Fibroblast of lung (primary cell): ENCODE measurements at regions not wholly inside any gene's neighbourhood (a gene's known extent, or its start where the extent isn't known, plus 50 kb on each side); places are given as distances from the start of the nearest gene placed in this dataset.

ENCODE experiments used
- DNase-seq, 2 donors: peaks; one replicate each; pipeline versions ENCODE4 v3.0.0 to v3.0.0-alpha.2; 2010; ENCODE audit warnings: low read depth in 2 of 2
- H2AFZ ChIP-seq: 2 replicates; pipeline ENCODE4 v1.5.1; 2012; ENCODE audit warnings: low read length, control low read depth, inconsistent platforms
- H3K27ac ChIP-seq: 2 replicates; pipeline ENCODE4 v1.5.1; 2011; ENCODE audit warnings: low read length, control low read depth; ENCODE audit not compliant: insufficient read depth
- H3K27me3 ChIP-seq: 2 replicates; pipeline ENCODE4 v1.5.1; 2011; ENCODE audit warnings: mild to moderate bottlenecking, low read length; ENCODE audit not compliant: control insufficient read depth, insufficient read depth
- H3K36me3 ChIP-seq: 2 replicates; pipeline ENCODE4 v1.5.1; 2011; ENCODE audit warnings: low read length; ENCODE audit not compliant: control insufficient read depth, insufficient read depth
- H3K4me1 ChIP-seq: 2 replicates; pipeline ENCODE4 v1.5.1; 2011; ENCODE audit warnings: low read length; ENCODE audit not compliant: control insufficient read depth, insufficient read depth; ENCODE audit errors: extremely low read depth
- H3K4me2 ChIP-seq: 2 replicates; pipeline ENCODE4 v1.5.1; 2011; ENCODE audit warnings: low read length, control low read depth; ENCODE audit not compliant: insufficient read depth; ENCODE audit errors: extremely low read depth
- H3K4me3 ChIP-seq, 4 experiments: fragments of 200-600 bp in 1 of 4; sonication (generic) in 1 of 4; replicated peaks in 1 of 4; 2 replicates each; pipeline ENCODE4 v1.5.1; 2011 to 2016; ENCODE audit warnings: low read length in 4 of 4, low read depth in 3 of 4, mild to moderate bottlenecking in 3 of 4, control low read depth in 2 of 4, inconsistent platforms in 1 of 4, mixed read lengths in 1 of 4; ENCODE audit not compliant: insufficient read depth in 1 of 4; ENCODE audit errors: control extremely low read depth in 1 of 4
- H3K79me2 ChIP-seq: 2 replicates; pipeline ENCODE4 v1.5.1; 2012; ENCODE audit warnings: mild to moderate bottlenecking, low read length, inconsistent platforms; ENCODE audit not compliant: control insufficient read depth, insufficient read depth
- H3K9ac ChIP-seq: 2 replicates; pipeline ENCODE4 v1.5.1; 2011; ENCODE audit warnings: mild to moderate bottlenecking, low read length, control low read depth; ENCODE audit not compliant: insufficient read depth
- H3K9me3 ChIP-seq: 2 replicates; pipeline ENCODE4 v1.5.1; 2012; ENCODE audit warnings: low read depth, low read length; ENCODE audit not compliant: control insufficient read depth, insufficient read depth
- H4K20me1 ChIP-seq: 2 replicates; pipeline ENCODE4 v1.5.1; 2011; ENCODE audit warnings: low read length; ENCODE audit not compliant: control insufficient read depth, insufficient read depth; ENCODE audit errors: extremely low read depth
- EZH2 ChIP-seq: IDR thresholded peaks from 2 replicates; pipeline ENCODE4 v1.5.1; 2012; ENCODE audit warnings: low read length, control low read depth, mild to moderate bottlenecking; ENCODE audit errors: missing control alignments
- TF ChIP-seq, protein P1 (sequence below), 2 donors: IDR thresholded peaks in 1 of 2; conservative IDR thresholded peaks in 1 of 2; 1 replicate in 1 of 2; 2 replicates in 1 of 2; pipeline ENCODE4 v1.5.1; 2011 to 2012; ENCODE audit warnings: low read length in 2 of 2, control low read depth in 1 of 2, inconsistent platforms in 1 of 2, low read depth in 1 of 2, mild to moderate bottlenecking in 1 of 2

- Histone ChIP-seq H3K36me3 (no peaks in the 10 kb centered on the region), H3K4me3 (no peak overlapping the region), H3K4me2 (no peak overlapping the region), H3K27me3 (no peaks in the 10 kb centered on the region), H2AFZ (no peak overlapping the region), H3K9me3 (no peaks in the 10 kb centered on the region), H4K20me1 (no peaks in the 10 kb centered on the region), H3K4me1 (no peaks in the 10 kb centered on the region), H3K9ac (no peak overlapping the region), H3K79me2 (no peaks in the 10 kb centered on the region), H3K27ac (no peak overlapping the region)
- no peak for TF ChIP-seq EZH2
- DNase-seq: no peak
Observed at GRCh38 chr20:10962937-10963336, 289.1 kb upstream of the JAG1 start.

DNA sequence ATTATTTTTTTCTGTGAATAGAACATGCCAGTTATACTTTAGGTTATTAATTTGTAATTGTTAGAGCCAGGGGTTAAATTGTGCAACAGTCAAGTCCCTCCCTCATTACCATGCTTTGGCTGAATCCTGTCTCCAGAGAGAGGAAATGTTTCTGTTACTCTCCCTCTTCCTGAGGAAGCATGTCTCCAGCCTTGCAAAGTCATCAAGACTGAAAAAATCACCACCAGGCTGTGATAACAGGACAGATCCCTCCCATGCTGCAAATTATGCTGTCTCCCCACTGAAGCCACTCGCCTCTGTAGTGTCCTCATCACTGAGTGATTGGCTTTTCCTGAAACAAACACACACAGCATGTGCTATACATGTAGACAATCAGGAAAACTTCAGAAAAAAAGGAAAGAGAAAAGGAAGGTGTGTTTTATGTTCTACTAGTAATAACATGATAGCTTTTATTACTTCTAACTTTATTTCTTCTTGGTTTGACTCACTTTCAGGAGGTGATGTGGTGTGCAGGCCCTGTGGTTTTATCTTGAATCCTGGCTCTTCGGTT lies 290.0 kb upstream of the JAG1 start:
- Histone ChIP-seq H3K9me3 (no peaks in the 10 kb centered on the region), H3K4me1 (no peaks in the 10 kb centered on the region), H2AFZ (no peak overlapping the region), H3K4me3 (no peak overlapping the region), H4K20me1 (no peaks in the 10 kb centered on the region), H3K79me2 (no peaks in the 10 kb centered on the region), H3K36me3 (no peaks in the 10 kb centered on the region), H3K27me3 (no peaks in the 10 kb centered on the region), H3K4me2 (no peak overlapping the region), H3K9ac (no peak overlapping the region), H3K27ac (no peak overlapping the region)
- no peak for DNase-seq
- TF ChIP-seq, protein P1, sequence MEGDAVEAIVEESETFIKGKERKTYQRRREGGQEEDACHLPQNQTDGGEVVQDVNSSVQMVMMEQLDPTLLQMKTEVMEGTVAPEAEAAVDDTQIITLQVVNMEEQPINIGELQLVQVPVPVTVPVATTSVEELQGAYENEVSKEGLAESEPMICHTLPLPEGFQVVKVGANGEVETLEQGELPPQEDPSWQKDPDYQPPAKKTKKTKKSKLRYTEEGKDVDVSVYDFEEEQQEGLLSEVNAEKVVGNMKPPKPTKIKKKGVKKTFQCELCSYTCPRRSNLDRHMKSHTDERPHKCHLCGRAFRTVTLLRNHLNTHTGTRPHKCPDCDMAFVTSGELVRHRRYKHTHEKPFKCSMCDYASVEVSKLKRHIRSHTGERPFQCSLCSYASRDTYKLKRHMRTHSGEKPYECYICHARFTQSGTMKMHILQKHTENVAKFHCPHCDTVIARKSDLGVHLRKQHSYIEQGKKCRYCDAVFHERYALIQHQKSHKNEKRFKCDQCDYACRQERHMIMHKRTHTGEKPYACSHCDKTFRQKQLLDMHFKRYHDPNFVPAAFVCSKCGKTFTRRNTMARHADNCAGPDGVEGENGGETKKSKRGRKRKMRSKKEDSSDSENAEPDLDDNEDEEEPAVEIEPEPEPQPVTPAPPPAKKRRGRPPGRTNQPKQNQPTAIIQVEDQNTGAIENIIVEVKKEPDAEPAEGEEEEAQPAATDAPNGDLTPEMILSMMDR (conservative IDR thresholded peaks at IDR 0.05 in 1 of 2, IDR thresholded peaks at IDR 0.05 in 1 of 2; ENCODE audit: low read depth in 1 of 2, low read length in 2 of 2): no peak
- TF ChIP-seq EZH2: no peak

DNA sequence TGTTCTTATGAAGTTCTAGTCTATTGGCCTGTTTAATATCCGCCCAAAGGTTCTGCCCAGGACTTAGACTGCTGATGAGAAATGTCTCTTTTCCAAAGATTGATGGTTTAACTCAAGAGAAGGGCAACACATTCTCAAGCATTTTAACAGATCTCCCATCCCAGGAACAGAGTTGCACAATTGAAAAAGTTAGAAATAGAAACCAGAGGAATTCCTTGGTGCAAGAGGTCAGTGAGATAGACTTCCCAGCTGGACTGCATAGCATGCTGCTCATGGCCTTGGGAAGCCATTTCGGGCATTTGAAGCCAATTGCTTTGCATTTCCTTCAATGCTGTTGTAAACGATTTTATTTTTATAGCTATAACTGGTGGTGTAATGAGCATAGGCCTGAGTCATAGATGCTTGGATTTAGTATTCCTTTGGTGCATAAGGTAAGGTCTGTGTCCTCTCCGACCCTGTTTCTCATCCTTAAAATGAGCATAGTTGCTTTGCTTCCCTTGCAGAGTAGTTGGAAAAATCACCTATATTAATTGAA lies 292.2 kb upstream of the JAG1 start:
- peak; percentile 19 to 70 for DNase-seq
- Histone ChIP-seq H3K36me3 (no peaks in the 10 kb centered on the region), H3K9ac (no peak overlapping the region), H4K20me1 (no peaks in the 10 kb centered on the region), H3K9me3 (no peaks in the 10 kb centered on the region), H3K27ac (no peak overlapping the region), H3K4me3 (no peak overlapping the region), H3K4me2 (no peak overlapping the region), H2AFZ (no peak overlapping the region), H3K4me1 (no peaks in the 10 kb centered on the region), H3K79me2 (no peaks in the 10 kb centered on the region), H3K27me3 (no peaks in the 10 kb centered on the region)
- TF ChIP-seq EZH2: no peak
- TF ChIP-seq, protein P1 (conservative IDR thresholded peaks at IDR 0.05 in 1 of 2, IDR thresholded peaks at IDR 0.05 in 1 of 2; ENCODE audit: low read depth in 1 of 2, low read length in 2 of 2): no peak
